NCI-H460 (cell line): ENCODE measurements at regions not wholly inside any gene's neighbourhood (a gene's known extent, or its start where the extent isn't known, plus 50 kb on each side); places are given as distances from the start of the nearest gene placed in this dataset.
"Not testable (repeated sequence)": the region's sequence is repeated elsewhere in the genome, so short reads cannot be mapped to it uniquely, and the experiment has no call there.

Source experiments
- DNase-seq: peaks from one replicate; pipeline ENCODE4 v3.0.0-alpha.2; 2016; ENCODE audit warnings: low read depth; ENCODE audit errors: extremely low read depth

GRCh38 chr4:14338585-14339265 is 663.6 kb upstream of the CPEB2 start:
- no peak for DNase-seq

GRCh38 chr4:14339715-14340114 is 662.6 kb upstream of the CPEB2 start:
- no peak for DNase-seq

GRCh38 chr4:14340321-14340720 is 662.0 kb upstream of the CPEB2 start:
- DNase-seq = no peak

GRCh38 chr4:14343961-14344360 is 658.3 kb upstream of the CPEB2 start:
- DNase-seq = no peak

GRCh38 chr4:14345356-14345775 is 656.9 kb upstream of the CPEB2 start:
- DNase-seq = no peak

GRCh38 chr4:14347526-14347925 is 654.8 kb upstream of the CPEB2 start:
- no peak for DNase-seq

- no peak for DNase-seq
Observed at GRCh38 chr4:14348506-14348905, 653.8 kb upstream of the CPEB2 start.

GRCh38 chr4:14358544-14359160 is 643.6 kb upstream of the CPEB2 start:
- DNase-seq = not testable (repeated sequence)

GRCh38 chr4:14359991-14360390 is 642.3 kb upstream of the CPEB2 start:
- no peak for DNase-seq

- DNase-seq = no peak
Observed at GRCh38 chr4:14361084-14361483, 641.2 kb upstream of the CPEB2 start.

- no peak for DNase-seq
Observed at GRCh38 chr4:14362385-14362784, 639.9 kb upstream of the CPEB2 start.

GRCh38 chr4:14364953-14365536 is 637.2 kb upstream of the CPEB2 start:
- no peak for DNase-seq

- DNase-seq = no peak
Observed at GRCh38 chr4:14368391-14368790, 633.9 kb upstream of the CPEB2 start.

GRCh38 chr4:14371131-14371530 is 631.1 kb upstream of the CPEB2 start:
- DNase-seq = no peak

GRCh38 chr4:14375816-14376215 is 626.5 kb upstream of the CPEB2 start:
- DNase-seq = no peak

GRCh38 chr4:14379183-14379582 is 623.1 kb upstream of the CPEB2 start:
- DNase-seq = no peak

- no peak for DNase-seq
Observed at GRCh38 chr4:14383652-14384051, 618.6 kb upstream of the CPEB2 start.

- DNase-seq = no peak
Observed at GRCh38 chr4:14384824-14385223, 617.5 kb upstream of the CPEB2 start.

- no peak for DNase-seq
Observed at GRCh38 chr4:14386196-14386595, 616.1 kb upstream of the CPEB2 start.

- no peak for DNase-seq
Observed at GRCh38 chr4:14387647-14388046, 614.6 kb upstream of the CPEB2 start.

- DNase-seq = no peak
Observed at GRCh38 chr4:14392378-14392777, 609.9 kb upstream of the CPEB2 start.

GRCh38 chr4:14396183-14396582 is 606.1 kb upstream of the CPEB2 start:
- DNase-seq = no peak
